NCI-H226 (cell line): ENCODE measurements at regions not wholly inside any gene's neighbourhood (a gene's known extent, or its start where the extent isn't known, plus 50 kb on each side); places are given as distances from the start of the nearest gene placed in this dataset.
A peak's percentile ranks its signal among the peaks of the same experiment; 100 is the strongest.

Experiments used
- DNase-seq: peaks from one replicate; pipeline ENCODE4 v3.0.0-alpha.2; 2015

DNA sequence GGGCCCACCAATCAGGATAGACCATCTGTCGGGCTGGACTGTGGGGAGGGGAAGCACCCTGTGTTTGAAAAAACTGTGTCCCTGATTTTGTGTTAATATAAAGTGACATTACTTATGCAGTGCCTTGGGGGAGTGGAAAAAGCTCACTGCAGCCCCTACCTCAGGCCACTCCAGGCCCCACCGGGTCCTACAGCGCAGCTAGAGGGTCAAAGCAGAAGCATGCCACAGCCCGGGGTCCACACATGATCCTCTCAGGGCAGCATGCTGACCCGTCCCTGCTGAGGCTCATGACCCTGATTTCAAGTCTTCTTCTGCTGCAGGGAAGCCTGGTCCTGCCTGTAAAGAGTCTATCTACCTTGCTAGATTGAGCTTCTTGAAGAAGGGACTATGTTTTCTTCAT lies 133.0 kb upstream of the PLCB4 start:
- DNase-seq, result no peak

DNA sequence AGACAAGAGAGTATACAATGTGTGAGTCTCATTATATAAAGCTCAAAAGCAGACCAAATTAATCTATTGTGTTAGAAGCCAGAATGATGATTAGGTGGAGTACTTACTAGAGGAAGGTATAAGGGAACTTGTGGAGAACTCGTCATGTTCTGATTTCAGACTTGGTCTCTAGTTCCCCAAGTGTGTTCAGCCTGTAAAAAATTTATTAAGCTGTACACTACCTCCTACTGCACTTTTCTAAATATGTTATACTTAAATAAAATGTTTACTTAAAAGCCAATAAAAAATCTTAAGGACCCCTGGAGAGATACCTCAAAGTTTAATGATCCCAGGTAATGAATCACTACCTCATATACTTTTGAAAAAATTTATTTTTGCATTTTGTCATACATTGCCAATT lies 130.4 kb upstream of the PLCB4 start:
- no peak for DNase-seq

DNA sequence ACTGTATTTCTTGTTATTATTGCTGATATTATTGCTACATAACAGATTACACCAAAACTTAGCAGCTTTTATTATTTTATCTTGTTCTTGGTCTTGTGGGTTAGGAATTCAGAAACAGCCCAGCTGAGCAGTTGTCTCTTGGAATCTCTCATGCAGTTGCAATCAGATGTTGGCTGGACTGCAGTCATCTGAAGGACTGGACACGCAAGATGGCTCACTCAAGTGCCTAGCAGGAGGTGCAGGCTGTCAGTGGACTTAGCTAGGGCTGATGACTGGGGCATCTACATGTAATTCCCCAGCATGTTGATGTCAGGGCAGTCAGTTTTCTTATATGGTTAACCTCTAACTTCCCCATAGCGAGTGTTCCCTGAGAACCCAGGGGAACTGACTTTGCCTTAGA lies 128.6 kb upstream of the PLCB4 start:
- DNase-seq, result peak; percentile 42

DNA sequence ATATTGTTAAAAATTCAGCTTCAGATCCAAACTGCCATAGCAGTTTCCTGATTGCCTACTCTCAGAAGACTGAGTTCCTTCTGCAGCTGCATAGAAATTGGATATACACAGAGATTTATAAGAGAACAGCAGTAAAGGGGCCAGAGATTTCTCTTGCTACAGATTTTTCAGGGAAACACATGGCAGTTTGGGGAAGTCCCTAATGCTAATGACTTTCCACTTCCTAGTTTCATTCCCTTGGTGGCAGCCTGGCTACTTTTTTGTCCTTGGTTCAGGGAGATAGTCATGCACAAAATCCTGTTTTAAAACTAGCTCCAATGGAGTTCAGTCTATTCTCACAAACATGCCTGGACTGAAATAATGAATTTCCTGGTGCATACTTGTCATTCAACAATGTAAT lies 125.3 kb upstream of the PLCB4 start:
- no peak for DNase-seq

DNA sequence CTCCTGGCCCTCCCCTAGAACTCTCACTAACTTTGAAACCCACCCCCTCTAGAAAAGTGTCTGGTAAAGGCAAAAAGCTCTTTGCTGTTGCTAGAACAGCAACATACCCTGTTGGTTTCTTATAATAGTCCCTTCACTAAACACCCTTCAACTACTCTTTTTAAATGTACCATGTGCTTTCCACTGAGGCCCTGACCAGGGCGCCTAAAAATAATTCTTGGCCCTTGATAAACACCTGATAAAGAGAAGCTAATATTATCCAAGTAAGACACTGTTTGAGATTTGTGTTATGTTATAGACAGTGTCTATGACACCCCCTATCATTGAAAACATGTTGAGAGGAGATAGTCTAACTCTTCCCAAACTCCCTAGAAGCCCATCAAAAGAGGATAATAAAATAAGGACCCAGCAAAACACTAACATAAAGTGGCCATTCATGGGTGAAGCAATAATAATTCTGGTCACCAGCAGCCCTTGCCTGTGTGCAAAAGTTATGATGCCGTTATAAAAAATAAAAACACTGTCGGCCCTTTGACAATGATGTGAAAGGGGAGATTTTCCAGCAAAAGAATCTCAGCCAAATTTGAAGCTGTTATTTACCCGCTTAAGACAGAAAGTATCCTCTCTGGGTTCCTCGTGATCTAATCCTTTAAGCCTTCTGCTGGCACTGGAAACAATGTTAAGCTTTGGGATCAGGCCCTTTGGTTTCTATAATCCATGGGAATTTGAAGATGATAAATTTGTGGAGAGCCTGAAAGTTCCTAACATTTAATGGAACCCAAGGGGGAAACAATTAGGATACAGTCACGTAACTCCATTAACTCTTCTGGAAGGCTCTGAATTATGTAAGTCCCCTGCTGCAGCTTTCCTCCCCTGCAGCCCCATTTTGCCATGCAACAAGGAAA lies 122.6 kb upstream of the PLCB4 start:
- DNase-seq, result no peak

DNA sequence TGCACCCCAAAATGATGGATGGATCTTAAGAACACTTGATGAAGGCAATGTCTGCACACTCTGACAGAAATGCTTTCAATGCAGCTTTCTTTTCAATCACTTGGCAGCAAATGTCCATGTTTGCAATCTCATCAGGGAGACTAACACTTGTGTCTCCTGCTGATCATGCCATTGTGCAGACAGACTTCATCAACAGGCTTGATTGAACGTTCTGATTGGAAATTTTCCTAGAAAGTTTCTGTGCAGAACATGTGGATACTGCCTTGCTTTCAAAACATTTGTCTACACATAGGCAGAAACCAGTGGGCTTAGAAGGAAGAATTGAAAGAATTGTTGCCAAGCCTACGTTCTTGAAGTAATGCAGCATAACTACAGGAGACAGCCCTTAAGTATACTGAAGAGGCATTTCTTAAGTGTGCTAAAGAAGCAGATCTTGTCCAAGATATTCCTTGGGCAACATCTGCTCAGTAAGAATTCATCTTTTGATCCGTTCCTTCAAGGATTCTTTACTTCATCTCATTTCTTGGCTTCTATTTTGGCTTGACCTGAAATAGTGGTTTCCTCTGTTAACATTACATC lies 120.4 kb upstream of the PLCB4 start:
- no peak for DNase-seq

DNA sequence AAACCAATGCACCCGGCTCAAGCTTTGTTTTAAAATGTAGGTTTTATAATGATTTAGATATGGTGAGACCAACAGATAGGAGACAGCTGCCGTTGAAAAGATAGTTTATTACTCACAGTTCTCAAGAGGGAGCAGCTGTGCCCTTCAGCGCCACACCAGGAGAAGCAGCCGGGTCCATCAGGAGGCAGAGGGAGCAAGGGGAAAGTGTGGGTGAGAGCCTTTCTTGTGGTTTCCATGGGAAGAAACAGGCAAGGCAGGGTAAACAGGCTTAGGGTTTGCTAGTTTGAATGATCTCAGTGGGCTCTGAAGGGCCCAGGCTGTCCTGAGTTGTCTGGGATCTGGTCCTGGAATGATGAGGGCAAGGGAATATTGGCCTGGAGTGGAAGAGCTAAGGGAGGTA lies 117.7 kb upstream of the PLCB4 start:
- no peak for DNase-seq

DNA sequence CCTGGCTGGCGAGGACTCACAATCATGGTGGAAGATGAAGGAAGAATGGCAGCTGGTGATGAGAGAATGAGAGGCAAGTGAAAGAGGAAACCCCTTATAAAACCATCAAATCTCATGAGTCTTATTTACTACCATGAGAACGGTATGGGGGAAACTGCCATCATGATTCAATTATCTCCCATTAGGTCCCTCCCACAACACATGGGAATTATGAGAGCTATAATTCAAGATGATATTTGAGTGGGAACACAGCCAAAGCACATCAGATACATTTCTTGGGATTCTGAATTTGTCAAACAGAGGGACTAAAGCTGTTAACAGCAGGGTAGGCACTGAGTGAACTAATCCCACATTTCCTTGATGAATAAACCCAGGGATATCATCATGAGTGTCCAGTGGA lies 116.2 kb upstream of the PLCB4 start:
- no peak for DNase-seq

DNA sequence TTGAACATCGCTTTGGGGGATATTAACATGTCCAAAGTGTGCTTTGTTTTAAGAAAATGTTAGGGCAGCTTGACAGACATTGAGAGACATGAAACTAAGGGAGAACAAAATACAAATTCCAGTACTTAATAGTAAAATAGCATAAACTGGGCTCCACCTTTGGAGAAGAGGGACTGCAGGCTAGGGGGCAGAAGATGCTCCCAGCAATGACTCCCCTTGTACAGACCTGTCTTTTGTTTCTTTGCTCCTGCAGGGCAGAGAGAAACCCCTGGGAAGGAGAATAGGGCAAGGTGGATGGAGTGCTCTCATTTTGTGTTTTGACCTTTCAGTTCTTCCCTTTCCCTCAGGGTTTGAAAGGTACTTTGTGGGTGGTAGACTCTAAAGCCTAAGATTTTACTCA lies 115.6 kb upstream of the PLCB4 start:
- no peak for DNase-seq

DNA sequence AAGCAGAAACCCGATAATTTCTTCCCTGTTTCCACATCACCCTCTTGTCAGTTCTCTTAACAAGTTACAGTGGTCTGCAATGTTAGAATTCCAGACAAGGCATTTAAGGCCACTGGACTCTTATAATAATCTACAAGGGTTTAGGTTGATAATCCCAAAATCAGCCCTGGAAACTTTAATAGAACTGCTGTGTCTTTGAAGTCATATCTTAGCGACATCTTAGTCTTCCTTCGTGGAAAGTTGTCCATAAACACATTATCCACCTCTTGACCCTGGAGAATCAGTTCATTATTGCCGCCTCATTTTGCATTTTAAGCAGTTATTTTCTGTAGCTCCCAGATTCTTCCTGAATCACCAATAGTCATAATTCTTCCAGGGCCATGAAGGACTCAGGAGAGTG lies 108.6 kb upstream of the PLCB4 start:
- DNase-seq, result no peak

DNA sequence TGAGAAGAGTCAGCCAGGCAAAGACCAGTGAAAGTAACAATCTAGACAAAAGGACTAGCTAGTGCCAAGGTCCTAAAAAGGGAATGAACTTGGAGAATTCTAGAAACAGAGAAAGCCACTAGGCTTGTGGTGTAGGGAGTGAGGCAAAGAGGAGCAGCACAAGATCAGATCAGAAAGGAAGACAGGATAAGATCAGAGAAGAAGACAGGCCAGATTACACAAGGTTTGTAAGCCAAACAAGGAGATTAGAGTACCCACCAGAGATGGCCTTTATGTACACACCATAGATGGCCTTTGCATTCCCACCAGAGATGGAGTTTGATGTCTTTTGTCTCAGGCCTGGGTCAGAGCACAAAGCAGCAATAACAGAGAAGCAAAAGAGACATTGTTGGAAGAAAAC lies 105.6 kb upstream of the PLCB4 start:
- DNase-seq, result no peak

DNA sequence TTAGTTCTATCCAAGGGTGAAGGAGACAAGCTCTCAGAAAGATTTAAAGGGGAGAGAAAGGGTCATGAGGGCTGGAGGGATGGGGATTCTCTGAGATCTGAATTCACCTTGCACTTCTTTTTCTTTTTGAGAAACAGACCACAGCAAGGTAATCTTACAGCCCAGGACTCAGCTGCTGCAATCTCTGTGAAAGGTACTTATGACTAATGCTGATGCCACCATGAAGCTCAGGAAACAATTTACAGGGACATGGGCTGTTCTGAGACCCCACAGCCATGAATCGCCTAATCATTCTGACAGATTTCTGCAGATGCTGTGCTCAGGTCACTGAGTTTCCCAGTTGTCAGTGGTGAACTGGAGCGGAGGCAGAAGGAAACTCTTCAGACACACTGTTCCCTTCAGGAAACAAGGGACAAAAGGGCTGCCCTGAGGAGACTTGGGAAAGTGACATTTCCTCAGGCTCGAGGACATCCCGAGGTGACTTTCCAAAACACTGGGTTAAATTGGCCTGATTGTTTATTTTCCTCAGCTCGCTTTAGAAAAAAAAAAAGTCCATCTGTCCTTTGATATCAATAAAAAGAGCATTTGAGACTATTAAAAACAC lies 103.8 kb upstream of the PLCB4 start:
- DNase-seq, result no peak

DNA sequence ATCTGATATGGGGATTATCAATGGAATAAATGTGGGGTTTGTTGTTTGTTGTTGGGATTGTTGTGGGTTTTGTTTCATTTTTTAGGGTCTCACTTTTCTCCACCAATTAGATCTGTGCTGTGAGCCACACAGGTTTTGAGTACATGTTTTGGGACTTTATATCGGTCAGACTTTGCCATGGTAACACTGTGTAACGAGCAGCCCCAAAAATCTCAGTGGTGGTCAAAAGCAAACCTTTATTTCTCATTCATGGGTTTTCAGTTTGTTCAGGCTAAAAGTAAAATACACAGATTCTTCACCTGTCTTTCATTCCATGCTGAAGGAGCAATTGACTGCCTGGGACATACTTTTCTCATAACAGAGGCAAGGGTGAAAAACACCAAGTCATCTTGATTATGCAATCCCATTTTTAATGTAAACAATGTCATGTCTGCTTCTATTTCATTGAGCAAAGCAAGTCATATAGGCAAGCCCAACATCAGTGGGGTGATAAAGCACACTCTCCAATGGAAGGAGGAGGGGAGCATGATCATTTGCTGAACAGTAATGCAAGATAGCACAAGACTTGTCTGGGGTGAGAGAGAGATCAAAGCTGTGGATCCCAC lies 101.1 kb upstream of the PLCB4 start:
- no peak for DNase-seq

DNA sequence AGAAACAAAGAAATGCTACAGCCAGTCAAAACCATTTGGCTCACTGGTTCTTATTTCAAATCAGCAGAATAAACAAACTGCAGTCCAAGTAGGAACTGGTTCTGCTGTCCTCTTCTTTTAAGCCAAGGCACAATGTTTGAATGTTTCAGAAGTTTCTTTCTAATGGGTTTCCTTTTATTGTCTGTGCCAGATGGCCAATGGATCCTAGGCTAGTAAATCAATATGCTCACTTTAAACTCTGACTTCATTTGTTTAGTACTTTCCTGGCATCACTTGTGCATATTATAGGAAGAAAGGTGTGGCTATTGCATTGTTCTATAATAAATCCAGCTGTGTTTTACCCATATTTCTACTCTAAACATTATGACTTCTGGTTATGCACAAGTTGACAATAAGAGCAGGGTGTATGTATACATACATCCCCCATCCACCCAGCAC lies 99.7 kb upstream of the PLCB4 start:
- DNase-seq, result no peak

DNA sequence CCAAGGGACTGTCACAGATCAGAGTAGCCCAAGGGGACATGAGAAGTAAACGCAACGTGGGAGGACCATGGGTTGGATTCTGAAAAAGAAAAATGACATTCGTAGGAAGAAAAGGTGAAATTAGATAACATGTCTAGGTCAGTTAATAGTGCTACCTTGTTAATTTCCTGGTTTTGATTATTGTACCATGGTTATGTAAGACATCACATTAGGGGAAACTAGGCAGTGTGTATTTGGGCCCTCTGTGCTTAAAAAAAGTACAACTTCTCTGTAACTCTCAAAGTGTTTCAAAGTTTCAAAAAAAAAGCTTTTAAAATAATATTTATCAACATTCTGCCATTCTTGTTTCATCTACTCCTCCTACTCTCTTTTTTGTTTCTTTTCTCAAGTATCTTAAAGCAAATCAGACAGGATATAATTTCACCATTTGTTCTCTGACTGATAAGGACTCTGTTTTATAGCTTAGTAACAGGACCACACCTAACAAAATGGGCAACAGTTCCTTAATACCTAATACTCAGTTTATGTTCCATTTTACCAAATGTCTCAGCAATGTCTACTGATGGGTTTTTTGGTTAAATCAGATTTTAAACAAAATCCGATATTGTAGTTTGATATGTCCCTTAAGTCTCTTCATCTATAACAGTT lies 97.1 kb upstream of the PLCB4 start:
- DNase-seq, result no peak

DNA sequence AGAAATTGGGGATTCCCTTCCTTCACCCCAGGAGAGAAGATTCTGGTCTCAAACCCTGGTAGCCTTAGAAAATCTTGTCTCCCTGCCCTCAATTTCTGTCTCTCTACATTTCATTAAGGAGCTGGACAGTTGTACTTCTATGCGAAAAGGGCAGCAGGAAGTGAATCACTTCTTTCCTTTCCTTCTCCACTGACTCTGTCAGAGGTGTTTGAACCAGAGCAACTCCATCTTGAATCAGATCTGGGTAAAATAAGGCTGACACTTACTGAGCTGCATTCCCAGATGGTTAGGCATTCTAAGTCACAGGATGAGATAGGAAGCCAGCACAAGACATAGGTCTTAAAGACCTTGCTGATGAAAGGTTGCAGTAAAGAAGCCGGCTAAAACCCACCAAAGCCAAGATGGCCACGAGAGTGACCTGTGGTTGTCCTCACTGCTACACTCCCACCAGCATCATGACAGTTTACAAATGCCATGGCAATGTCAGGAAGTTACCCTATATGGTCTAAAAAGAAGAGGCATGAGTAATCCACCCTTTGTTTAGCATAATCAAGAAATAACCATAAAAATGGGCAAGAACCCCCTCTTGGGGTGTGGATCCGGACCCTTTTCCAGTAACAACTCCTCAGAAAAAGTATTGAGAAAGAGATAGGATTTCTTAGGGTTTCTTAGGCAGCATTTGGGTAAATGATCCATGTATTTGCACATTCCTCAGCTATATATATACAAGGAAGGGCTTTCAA lies 95.8 kb upstream of the PLCB4 start:
- no peak for DNase-seq

DNA sequence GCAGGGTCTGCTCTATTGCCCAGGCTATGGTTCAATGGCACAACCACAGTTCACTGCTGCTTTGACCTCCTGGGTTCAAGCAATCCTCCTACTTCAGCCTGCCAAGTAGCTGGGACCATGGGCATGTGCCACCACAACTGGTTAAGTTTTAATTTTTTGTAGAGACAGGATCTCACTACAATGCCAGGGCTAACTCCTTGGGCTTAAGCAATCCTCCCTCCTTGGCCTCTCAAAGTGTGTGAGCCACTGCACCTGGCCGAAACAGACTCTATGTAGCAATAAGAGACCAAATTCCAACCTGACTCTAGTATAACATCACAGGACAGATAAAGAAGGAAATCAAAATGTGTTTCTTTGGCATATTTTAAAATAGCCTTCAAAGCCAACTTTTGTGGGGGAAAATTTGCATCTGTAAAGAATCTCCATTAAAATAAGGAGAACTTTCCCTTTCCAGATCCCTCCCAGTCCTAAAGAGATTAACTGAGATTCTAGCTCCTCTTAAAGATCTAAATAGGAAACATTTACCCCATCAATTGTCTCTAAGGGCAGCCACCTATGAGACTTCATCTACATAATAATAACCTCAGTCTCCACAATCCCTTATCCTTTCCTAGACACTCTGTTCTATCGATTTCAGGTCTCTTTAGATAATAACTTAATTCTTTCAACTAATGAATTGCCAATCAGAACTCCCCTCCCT lies 94.7 kb upstream of the PLCB4 start:
- no peak for DNase-seq

DNA sequence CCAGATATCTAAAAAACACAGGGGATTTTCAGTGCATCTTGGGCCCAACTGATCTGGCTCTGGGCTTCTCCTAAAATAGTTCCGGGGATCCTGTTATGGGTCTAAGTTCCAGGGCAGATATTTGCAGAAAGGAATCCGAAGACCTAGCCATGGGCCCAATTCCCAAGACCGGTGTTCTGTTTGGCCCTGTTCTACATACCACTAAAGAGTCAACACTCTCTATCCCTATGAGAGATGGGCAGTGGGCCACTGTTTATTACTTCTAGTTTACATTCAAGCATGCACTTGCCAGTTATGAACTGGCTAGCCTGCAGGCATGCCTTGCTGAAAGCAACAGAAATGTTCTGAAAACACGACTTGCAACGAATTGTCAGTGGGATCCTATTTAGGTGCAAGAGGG lies 87.4 kb upstream of the PLCB4 start:
- no peak for DNase-seq

DNA sequence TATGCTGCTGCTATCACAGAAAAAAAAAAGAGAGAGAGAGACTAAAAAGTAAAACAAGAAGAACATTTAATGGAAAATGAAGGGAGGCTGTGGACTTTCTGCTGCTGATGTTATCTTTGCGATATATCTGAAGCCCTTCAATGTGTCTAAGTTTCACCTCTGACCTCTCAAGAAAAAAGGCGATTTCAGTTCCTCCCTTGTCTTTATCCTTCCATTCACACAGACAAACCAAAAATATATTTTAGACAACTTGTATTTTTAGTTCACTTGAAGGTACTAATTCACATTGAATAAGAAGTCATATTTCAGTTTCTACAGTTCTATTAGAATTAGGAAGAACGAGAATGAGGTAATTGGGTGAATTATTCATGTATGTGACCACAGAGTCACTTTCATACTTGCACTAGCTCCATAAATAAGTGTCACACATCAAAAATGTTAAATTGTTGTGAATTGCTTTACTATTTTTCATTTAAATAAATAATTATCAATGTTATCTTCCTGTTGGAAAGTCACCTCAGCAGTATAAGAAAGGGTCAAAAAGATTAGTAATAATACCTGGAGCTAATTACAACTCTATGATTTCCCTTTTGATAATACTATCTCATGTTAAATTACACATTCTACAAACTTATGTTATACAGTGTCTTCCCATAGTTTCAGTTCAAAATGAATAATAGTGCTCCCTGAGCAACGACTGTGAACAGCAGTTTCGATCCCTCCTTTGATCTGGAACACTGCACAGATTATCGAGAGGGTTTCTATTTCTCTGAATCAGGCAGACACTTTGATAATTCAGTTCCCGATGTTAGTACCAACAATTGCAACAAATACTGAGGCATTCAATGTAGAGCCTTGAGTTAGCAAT lies 85.2 kb upstream of the PLCB4 start:
- DNase-seq, result no peak

DNA sequence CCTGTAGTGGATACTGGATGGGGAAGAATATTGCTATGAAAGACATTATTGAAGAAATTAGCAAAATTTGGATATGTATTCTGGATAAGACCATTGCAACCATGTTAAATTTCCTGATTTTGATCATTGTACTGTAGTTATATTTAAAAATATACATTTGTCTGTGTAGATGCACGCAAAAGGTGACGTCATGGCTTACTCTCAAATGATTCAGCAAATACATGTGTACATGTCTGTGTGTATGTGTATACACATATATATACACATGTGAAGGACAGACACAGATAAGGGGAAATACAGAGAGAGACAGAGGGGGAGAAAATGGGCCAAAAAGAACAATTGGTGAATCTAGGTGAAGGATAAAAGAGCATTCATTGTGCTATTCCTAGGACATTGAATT lies 82.3 kb upstream of the PLCB4 start:
- no peak for DNase-seq

DNA sequence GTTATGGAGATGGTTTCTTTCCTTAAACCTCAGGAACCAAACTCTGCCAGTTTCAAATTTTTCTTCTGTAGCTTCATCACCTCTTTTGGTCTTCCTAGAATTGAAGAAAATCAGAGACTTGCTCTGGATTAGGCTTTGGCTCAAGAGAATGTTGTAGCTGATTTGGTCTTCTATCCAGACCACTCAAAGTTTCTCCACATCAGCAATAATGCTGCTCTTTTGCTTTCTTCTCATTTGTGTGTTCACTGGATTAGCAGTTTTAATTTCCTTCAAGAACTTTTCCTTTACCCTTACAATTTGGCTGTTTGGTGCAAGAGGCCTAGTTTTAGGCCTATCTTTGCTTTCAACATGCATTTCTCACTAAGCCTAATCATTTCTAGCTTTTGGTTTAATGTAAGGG lies 78.1 kb upstream of the PLCB4 start:
- no peak for DNase-seq
